GM19239 (cell line): ENCODE measurements at regions not wholly inside any gene's neighbourhood (a gene's known extent, or its start where the extent isn't known, plus 50 kb on each side); places are given as distances from the start of the nearest gene placed in this dataset.
"Not testable (repeated sequence)": the region's sequence is repeated elsewhere in the genome, so short reads cannot be mapped to it uniquely, and the experiment has no call there.

Experiments
- DNase-seq: peaks from one replicate; pipeline ENCODE4 v3.0.0; 2011; ENCODE audit warnings: low spot score; ENCODE audit not compliant: insufficient read length
- FAIRE-seq: peaks from 2 replicates; lab custom pipeline; 2011; peaks lifted over from hg19 to GRCh38; lab: Jason Lieb, UNC

DNA sequence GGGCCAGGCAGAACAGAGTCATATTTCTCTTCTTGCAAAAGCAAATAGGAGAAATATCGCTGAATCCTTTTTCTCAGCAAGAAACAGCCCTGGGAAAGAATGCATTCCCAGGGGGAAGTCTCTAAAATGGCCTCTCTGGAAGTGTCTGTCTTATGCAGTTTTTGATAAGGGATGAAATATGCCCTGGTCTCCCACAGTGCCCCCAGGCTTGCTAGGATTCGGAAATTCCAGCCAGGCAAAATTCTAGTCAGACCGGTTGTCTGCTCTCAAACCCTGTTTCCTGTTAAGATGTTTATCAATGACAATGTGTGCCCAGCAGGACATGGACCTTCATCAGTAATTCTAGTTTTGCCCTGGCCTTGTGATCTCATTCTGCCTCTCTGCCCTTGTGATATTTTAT lies 448.3 kb upstream of the HTR1E start:
- DNase-seq, FAIRE-seq: not testable (repeated sequence)

DNA sequence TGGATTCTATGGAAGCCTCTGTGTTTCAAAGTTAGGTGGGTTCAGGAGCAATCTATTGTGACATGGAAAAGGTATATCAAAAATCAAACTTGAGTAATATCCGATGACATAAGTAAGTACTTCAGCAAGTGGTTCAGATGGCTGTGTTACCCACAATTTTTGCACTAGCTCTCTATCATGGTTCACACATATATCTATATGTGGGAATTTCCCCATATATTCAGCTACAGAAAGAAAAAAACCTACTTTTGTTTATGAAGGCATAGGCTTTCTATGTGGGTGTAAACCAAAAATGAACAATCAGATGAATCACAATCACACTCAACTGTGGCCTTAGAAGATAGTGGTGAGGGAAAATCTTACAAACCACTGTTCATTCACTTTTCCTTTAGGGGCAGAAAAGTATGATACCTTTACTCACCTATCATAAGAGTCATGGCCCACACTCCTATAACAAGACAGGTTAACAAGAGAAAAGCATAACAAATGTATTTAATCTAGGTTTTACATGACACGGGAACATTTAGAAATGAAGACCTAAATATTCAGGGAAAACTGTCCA lies 449.6 kb upstream of the HTR1E start:
- DNase-seq (no peak), FAIRE-seq (no peak)

DNA sequence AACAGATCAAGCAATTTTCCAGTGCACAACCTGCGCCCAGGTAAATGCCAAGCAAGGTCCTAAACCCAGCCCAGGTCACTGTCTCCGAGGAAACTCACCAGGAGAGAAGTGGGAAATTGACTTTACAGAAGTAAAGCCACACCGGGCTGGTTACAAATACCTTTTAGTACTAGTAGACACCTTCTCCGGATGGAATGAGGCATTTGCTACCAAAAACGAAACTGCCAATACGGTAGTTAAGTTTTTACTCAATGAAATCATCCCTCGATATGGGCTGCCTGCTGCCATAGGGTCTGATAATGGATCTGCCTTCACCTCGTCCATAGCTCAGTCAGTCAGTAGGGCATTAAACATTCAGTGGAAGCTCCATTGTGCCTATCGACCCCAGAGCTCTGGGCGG lies 459.0 kb upstream of the HTR1E start:
- not testable (repeated sequence) for DNase-seq, FAIRE-seq

DNA sequence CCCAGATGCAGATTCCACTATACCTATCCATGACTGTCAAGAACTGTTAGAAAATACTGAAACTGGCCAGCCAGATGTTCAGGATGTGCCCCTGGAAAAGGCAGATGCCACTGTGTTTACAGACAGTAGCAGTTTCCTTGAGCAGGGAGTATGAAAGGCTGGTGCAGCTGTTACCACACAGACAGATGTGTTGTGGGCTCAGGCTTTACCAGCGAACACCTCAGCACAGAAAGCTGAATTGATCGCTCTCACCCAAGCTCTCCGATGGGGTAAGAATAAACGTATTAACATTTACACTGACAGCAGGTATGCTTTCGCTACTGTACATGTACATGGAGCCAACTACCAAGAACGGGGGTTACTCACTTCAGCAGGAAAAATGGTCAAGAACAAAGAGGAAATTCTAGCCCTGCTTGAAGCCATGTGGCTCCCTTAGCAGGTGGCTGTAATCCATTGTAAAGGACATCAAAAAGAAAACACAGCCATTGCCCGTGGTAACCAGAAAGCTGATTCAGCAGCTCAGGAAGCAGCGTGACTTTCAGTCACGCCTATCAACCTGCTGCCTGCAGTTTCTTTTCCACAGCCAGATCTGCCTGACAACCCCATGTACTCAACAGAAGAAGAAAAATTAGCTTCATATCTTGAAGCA lies 459.7 kb upstream of the HTR1E start:
- FAIRE-seq: no peak
- no peak for DNase-seq

DNA sequence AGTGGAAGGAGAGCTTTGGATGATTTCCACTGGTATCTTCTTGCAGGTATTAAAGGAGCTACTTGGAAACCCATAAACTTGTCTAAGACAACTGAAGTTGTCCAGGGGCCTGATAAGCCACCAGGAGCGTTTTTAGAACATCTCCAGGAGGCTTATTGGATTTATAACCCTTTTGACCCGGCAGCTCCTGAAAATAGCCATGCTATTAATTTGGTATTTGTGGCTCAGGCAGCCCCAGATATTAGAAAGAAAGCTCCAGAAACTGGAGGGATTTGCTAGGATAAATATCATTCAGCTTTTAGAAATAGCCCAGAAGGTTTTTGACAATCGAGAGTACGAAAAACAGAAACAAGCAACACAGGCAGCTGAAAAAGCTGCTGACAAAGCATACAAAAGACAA lies 461.0 kb upstream of the HTR1E start:
- DNase-seq: no peak
- no peak for FAIRE-seq

DNA sequence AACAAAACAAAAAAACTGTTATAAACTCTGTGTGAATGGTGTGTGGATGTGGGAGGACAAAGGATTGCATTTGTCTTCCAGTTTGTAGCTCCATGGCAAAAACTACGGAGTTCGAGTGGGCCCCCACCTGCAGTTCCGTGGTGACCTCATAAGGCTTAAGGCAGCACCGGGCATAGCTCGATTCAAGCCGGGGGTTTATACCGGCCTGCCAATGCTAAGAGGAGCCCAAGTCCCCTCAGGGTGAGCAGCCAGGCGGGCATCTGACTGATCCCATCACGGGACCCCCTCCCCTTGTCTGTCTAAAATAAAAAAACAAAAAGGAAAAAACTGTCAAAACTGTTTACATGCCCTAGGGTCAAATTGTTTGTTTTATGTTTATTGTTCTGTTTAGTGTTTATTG lies 463.2 kb upstream of the HTR1E start:
- no peak for FAIRE-seq
- DNase-seq: no peak

DNA sequence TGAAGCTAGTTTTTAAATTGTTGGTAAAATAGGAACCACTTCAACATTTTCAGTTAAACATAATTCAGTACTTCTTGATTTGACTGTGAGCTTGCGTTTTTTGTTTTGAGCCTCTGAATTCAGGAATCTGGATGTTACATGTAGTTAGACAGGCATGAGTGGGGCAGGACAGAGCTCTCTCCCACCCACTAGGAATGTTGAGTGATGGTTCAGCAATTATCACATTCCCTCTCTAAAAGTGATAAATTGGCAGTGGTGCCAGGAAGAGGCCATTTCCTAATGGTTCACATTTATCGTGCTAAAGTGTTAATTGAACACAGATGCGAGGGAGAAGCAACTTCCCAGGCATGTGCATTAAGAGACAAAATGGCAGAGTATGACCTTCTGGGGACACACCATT lies 465.5 kb upstream of the HTR1E start:
- no peak for FAIRE-seq
- no peak for DNase-seq

DNA sequence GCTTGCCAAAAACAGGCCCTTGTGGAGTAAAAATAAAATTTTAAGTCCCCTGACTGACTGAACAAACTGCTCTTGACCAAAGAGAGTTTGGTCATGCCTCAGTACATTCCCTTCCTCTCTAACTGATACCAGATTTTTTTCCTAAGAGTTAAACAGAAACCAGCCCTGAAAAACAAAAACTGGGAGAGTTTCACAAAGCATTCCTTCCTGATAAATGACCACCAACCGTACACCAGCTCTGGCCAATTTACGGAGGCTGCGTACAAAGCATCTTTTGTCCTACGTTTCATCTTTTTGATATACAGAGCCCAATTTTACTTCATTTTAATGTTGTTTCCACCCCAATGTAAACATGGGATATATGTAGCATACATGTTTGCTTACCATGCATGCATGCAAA lies 477.4 kb upstream of the HTR1E start:
- DNase-seq: no peak
- no peak for FAIRE-seq

DNA sequence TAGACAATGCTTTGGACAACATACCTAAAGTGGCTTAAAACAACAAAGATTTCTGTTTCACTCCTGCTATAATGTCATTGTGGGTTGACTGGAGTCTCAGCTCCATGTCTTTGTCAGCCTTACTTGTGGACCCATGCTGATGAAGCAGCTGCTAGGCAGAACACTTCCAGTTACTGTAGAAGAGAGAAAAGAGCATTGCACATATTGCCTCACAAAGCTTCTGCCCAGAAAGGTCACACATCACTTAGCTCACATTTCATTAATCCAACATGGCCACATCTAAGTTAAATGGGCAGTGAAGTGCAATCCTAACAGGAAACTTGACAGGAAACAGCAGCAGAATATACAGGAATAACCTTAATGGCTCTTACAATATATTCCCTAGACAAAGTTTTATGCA lies 480.5 kb upstream of the HTR1E start:
- no peak for DNase-seq
- FAIRE-seq: no peak

DNA sequence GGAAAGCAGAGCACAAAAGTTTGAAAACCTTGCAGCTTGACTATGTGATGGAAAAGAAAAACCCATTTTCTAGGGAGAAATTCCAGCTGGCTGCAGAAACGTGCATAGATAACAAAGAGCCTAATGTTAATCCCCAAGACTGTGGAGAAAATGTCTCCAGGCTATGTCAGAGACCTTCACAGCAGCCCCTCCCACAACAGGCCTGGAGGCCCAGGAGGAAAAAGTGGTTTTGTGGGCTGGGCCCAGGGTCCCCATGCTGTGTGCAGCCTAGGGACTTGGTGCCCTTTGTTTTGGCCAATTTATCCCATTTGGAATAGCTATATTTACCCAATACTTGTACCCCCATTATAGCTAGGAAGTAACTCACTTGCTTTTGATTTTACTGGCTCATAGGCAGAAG lies 484.1 kb upstream of the HTR1E start:
- no peak for FAIRE-seq
- DNase-seq: no peak

DNA sequence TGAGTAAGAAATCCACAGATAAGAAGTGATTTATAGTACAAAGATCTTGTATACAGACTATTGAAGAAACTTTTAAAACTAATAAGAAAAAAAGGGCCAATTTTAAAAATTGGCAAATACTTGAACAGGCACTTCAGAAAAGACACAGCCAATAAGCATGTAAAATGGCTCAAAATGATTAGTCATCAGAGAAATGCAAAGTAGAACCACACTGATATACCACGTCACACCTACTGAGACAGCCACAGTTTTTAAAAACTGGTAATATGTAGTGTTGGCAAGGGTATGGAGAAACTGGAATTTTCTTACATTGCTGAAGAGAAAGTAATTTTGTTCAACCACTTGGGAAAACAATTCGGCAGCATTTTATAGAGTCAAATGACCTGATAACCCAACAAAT lies 488.9 kb upstream of the HTR1E start:
- FAIRE-seq: no peak

DNA sequence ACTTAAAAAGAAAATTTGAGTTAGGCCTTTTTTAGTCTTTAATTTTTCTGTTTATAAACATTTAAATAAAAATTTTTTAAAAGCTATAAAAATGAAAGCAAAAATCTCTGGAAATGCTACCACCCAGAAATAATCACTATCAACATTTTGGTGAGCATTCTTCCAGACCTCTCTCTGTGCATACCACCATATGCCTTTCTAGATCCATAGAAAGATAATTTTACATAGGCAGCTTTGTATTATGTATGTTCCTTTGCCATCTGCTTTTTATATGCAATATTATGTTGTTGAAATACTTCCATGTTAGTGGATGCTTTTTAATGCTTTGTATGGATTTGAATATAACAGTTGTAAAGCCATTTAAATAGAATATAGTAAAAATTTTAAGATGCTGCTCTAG lies 496.7 kb upstream of the HTR1E start:
- FAIRE-seq: no peak
- no peak for DNase-seq

More for the DNA sequence above, 488.9 kb upstream of the HTR1E start:
- DNase-seq: no peak

DNA sequence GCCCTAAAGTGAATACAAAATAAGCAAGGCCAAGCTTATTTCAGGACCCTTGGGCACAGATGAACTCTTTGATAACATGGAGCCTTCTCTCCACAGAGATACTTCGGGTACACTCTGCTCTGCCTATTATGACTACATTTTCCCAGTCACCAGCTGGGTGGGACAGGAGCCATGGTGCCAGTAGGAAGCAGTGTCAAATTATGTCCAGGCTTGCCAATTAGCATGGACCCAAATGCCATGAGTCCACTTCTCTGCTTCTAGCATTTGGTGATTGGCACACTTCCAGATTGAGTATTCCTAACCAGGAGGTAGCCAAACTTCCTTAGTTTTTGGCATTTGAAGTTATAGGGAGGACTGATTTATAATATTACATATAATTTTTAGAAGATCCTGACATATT lies 513.8 kb upstream of the HTR1E start:
- no peak for FAIRE-seq

DNA sequence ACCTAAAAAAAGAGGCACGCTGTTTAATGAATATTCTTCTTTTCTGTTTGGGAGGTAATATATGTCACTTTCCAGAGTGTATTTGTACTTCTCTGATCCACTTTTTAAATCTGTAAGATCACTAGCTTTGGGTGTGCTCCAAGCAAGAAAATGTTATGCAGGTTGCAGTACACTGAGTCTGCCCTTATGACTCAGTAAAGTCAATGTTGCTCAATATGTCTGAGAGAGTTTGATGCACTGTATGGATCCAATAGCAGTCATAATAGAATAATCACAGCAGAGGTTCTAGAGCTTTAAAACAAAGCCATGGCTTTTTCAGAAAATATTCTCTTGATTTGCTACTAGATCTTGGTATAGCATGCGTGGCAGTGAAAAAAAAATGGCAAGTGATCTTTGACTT lies 525.3 kb upstream of the HTR1E start:
- FAIRE-seq: no peak
- no peak for DNase-seq

More for the DNA sequence above, 513.8 kb upstream of the HTR1E start:
- no peak for DNase-seq

DNA sequence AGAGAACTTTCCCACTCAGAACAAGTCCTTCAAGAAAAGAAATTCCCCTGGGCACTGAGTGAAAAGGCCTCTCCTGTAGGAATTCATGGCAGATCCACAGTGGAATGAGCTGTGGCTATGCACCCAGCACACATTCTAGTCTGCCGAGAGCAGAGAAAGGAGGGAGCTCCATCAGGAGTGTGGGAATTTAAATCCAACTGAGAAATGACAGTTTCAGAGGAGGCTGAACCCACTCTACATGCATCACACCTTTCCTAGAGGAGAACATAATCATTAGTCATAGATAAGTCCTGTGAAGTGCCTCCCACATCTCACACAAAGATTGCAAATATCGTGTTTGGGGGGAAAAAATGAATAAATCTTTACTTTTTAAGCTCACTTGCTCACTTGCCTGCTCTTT lies 530.2 kb upstream of the HTR1E start:
- DNase-seq (no peak), FAIRE-seq (no peak)

DNA sequence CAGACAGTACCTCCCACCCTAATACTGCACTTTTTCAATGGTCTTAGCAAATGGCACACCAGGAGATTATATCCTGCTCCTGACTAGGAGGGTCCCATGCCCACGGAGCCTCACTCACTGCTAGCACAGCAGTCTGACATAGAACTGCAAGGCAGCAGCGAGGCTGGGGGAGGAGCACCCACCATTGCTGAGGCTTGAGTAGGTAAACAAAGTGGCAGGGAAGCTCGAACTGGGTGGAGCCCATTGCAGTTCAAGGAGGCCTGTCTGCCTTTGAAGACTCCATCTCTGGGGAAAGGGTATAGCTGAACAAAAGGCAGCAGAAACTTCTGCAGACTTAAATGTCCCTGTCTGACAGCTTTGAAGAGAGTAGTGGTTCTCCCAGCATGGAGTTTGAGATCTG lies 544.5 kb upstream of the HTR1E start:
- not testable (repeated sequence) for DNase-seq, FAIRE-seq

DNA sequence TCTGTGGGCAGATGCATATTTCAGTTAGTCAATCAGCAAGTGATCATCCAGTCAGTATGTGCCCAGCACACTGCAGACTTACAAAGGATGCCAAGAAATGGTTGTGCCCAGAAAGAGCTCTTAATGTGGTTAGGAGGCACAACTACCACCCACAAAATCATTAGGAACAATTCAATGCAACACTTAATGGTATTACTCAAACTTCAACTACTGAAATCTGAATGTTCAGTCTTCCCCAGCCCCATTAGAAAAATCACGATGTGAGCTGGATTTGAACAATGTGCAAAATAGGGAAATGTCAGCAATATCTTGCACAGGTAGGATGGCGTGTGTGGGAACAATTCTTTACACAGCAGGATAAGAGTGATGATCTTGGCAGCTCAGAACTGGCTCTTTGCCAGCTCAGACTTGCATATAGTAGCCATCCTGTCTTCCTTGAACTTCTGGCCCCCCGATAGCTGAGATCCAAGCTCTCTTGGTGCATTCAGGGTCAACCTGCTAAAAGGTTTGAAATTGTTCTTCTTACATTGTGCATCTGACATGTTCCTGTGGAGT lies 556.7 kb upstream of the HTR1E start:
- FAIRE-seq: no peak
- no peak for DNase-seq

DNA sequence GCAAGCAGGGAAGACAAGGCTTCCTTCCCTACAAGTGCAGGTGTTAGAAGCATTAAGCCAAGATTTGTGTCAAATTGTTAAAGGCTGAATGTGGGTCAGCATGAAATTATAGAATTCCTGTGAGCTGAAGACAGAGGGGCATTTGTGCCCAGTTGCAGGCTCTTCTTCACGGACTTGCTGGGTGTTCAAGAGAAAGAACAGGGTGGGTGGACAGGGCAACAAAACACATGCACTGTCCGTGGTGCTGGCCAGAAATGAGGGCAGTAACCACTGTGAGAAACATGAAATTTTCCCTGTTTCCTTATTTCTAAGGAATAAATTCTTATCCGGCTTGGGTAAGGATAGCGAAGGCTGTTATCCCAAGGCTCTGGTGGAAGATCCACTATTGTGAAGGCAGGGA lies 579.5 kb upstream of the HTR1E start:
- DNase-seq (no peak), FAIRE-seq (no peak)

DNA sequence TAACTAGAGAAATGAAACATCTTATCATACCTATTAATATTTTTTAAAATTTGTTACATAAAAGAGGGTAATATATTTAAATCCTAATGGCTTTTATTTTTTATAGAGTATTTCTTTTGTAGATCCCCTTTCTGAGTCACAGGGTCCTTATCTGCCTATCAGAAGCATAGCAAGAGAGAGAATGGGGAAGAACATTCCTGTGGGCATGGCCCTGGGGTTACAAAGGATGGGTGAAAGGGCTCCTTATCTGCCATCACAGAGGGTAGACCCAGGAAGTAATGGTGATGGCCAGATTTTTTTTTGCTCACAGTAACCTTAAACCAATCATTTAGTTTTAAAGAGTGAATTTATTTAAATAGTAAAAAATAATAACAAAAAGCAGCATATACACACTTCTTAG lies 582.1 kb upstream of the HTR1E start:
- DNase-seq: no peak
- FAIRE-seq: no peak

DNA sequence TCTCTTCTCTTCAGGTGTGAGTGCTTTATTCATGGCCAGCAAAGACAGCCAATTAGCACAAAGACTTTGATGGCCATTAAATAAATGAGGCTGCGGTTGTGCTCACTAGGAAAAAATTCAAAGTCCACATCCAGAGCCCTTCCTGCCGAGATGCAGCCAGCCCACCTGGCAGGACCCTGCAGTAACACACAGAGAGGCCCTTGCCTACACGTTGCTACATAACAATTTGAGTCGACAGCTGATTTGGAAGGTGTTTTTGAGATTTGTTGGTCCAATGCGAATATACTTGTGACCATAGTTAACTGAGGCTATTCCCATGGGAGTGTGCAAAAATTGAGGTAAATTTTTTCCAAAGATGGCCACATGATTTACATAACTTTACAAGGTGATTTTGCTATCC lies 605.4 kb upstream of the HTR1E start:
- DNase-seq: no peak

DNA sequence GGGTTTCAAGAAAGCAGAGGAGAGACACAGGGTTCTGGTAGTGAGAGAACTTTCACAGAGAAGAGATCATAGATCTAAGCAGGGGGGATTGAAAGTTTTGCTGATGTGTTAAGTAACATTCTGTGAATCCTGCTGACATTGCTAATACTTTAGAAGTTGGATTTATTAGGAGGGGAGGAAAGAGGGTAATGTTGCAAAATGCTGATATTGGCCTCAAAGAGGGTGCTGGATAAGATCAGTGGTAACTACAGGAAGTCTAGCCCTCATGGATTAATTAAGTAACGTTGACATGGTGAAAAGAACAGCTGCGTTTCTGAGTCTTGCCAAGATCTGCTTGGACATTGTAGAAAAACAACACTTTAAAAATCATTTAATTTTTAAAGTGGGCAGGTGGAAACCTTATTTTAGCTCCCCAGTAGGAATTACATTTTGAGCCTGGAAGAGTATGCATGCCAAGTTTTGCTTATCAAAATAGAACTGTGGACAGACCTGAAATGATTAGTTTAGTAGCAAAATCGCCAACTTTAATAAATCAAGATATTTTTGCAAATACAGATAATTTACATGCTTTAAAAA lies 606.0 kb upstream of the HTR1E start:
- FAIRE-seq: no peak
- no peak for DNase-seq

More for the DNA sequence above, 605.4 kb upstream of the HTR1E start:
- no peak for FAIRE-seq

DNA sequence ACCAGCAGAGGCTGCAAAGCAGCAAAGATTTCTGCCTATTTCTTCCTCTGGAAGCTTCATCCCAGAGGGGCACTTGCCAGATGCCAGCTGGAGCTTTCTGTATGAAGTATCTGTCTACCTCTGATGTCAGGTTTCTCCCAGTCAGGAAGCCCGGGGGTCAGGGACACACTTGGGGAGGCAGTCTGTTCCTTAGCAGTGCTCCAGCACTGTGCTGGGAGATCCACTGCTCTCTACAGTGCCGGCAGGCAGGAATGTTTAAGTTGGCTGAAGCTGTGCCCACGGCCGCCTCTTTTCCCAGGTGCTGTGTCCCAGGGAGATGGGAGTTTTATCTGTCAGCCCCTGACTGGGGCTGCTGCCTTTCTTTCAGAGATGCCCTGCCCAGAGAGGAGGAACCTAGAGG lies 631.1 kb upstream of the HTR1E start:
- DNase-seq (no peak), FAIRE-seq (no peak)
